Adrenal gland (tissue), 5 donors: ENCODE measurements at regions not wholly inside any gene's neighbourhood (a gene's known extent, or its start where the extent isn't known, plus 50 kb on each side); places are given as distances from the start of the nearest gene placed in this dataset.
A peak's percentile ranks its signal among the peaks of the same experiment; 100 is the strongest.

Source experiments
- CTCF ChIP-seq, 6 experiments: fragments of 450-650 bp in 4 of 6; fragments of 200-600 bp in 2 of 6; sonication (generic) in 1 of 6; IDR thresholded peaks; 1 replicate in 5 of 6; 2 replicates in 1 of 6; pipeline versions ENCODE4 v1.5.1 to v1.8.0; 2016 to 2021; ENCODE audit warnings: antibody characterized with exemption in 6 of 6, mild to moderate bottlenecking in 2 of 6, moderate library complexity in 1 of 6
- POLR2A ChIP-seq, 2 donors: fragments of 450-650 bp; IDR thresholded peaks; one replicate each; pipeline ENCODE4 v1.6.1; 2017; ENCODE audit warnings: antibody characterized with exemption in 2 of 2, mild to moderate bottlenecking in 2 of 2, moderate library complexity in 1 of 2
- donor health status: DM: no; HTN: no; CAD: no.

GRCh38 chr1:57976216-57976615 lies 552.4 kb upstream of the DAB1 start:
- TF ChIP-seq POLR2A (IDR thresholded peaks at IDR 0.05) = no peak
- peak in 1 of 6 experiments; percentile 18 for TF ChIP-seq CTCF (IDR thresholded peaks at IDR 0.05)
